OCI-LY1 (cell line): ENCODE measurements at regions not wholly inside any gene's neighbourhood (a gene's known extent, or its start where the extent isn't known, plus 50 kb on each side); places are given as distances from the start of the nearest gene placed in this dataset.

Source experiments
- EZH2 ChIP-seq: fragments of 200-600 bp; sonication (generic), shearing (Covaris generic); IDR thresholded peaks from 2 replicates; pipeline ENCODE4 v1.8.0; 2017; ENCODE audit warnings: borderline replicate concordance, mixed run types, mild to moderate bottlenecking, antibody characterized with exemption, low read length, moderate library complexity, mixed read lengths
- TF ChIP-seq, protein P1 (sequence below): fragments of 200-600 bp; sonication (generic), shearing (Covaris generic); IDR thresholded peaks from 2 replicates; pipeline ENCODE4 v1.5.1; 2017; ENCODE audit warnings: mild to moderate bottlenecking, antibody characterized with exemption, low read length, moderate library complexity, mixed read lengths

DNA sequence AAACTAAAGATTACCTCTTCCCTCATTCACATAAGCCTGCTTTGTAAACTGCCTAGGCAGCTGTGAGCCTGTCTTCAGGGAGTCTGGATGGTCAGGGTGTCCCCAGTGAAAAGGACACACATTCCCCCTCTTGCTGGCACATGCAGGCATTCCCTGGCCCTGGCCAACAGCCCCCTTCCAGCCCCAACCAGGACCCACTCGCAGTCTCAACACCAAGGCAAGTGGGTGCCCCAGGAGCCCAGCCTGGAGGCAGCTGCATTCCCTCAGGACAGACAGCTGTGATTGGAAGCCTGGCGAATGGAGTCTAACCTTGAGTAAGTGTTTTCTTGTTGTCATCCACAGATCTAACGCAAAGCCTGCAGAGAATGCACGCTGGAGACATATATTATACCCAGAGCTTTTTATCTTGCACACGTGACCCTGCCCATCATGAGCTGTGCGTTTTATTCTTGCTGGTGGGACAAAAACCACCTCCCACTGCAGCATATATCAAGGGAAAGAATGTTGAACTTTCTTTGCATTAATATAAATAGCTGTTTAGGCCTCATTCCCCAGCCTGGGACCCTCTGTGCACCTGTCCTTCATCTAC lies 95.0 kb upstream of the LHX1 start:
- TF ChIP-seq, protein P1, sequence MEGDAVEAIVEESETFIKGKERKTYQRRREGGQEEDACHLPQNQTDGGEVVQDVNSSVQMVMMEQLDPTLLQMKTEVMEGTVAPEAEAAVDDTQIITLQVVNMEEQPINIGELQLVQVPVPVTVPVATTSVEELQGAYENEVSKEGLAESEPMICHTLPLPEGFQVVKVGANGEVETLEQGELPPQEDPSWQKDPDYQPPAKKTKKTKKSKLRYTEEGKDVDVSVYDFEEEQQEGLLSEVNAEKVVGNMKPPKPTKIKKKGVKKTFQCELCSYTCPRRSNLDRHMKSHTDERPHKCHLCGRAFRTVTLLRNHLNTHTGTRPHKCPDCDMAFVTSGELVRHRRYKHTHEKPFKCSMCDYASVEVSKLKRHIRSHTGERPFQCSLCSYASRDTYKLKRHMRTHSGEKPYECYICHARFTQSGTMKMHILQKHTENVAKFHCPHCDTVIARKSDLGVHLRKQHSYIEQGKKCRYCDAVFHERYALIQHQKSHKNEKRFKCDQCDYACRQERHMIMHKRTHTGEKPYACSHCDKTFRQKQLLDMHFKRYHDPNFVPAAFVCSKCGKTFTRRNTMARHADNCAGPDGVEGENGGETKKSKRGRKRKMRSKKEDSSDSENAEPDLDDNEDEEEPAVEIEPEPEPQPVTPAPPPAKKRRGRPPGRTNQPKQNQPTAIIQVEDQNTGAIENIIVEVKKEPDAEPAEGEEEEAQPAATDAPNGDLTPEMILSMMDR, result no peak
- no peak for TF ChIP-seq EZH2
